Stimulated activated CD8-positive, alpha-beta memory T cell treated with anti-CD3 and anti-CD28 coated beads, Interleukin-7, amount 100 ng/mL, for 48 hours (primary cell): ENCODE measurements at regions not wholly inside any gene's neighbourhood (a gene's known extent, or its start where the extent isn't known, plus 50 kb on each side); places are given as distances from the start of the nearest gene placed in this dataset.
"Not testable (repeated sequence)": the region's sequence is repeated elsewhere in the genome, so short reads cannot be mapped to it uniquely, and the experiment has no call there.

Source experiments
- DNase-seq, 2 donors: peaks; one replicate each; pipeline ENCODE4 v3.0.0-alpha.2; 2020; ENCODE audit warnings: low read depth in 1 of 2; ENCODE audit errors: extremely low read depth in 1 of 2

GRCh38 chr11:71182791-71183677, 69.3 kb downstream of the SHANK2 start:
- no peak for DNase-seq

- DNase-seq = no peak
These were observed 70.8 kb downstream of the SHANK2 start for GRCh38 chr11:71181566-71181965.

- no peak for DNase-seq
These were observed 71.5 kb downstream of the SHANK2 start for GRCh38 chr11:71180694-71181470.

- no peak for DNase-seq
These were observed 72.3 kb downstream of the SHANK2 start for GRCh38 chr11:71179877-71180605.

- DNase-seq = no peak
These were observed 74.3 kb downstream of the SHANK2 start for GRCh38 chr11:71178076-71178475.

GRCh38 chr11:71176812-71177211, 75.6 kb downstream of the SHANK2 start:
- DNase-seq = no peak

- DNase-seq = no peak
These were observed 78.7 kb downstream of the SHANK2 start for GRCh38 chr11:71173709-71174108.

- no peak for DNase-seq
These were observed 79.7 kb downstream of the SHANK2 start for GRCh38 chr11:71172680-71173079.

- no peak for DNase-seq
These were observed 80.8 kb downstream of the SHANK2 start for GRCh38 chr11:71171576-71171975.

- no peak for DNase-seq
These were observed 81.6 kb downstream of the SHANK2 start for GRCh38 chr11:71170624-71171423.

GRCh38 chr11:71169313-71169712, 83.1 kb downstream of the SHANK2 start:
- no peak for DNase-seq

- DNase-seq = not testable (repeated sequence)
These were observed 84.6 kb downstream of the SHANK2 start for GRCh38 chr11:71167814-71168213.

- no peak for DNase-seq
These were observed 86.6 kb downstream of the SHANK2 start for GRCh38 chr11:71165771-71166170.

- no peak for DNase-seq
These were observed 87.8 kb downstream of the SHANK2 start for GRCh38 chr11:71164621-71165020.

- no peak for DNase-seq
These were observed 88.2 kb downstream of the SHANK2 start for GRCh38 chr11:71164186-71164585.

GRCh38 chr11:71163371-71163770, 89.0 kb downstream of the SHANK2 start:
- DNase-seq = no peak

- DNase-seq = no peak
These were observed 93.4 kb downstream of the SHANK2 start for GRCh38 chr11:71158936-71159335.

GRCh38 chr11:71157676-71158075, 94.7 kb downstream of the SHANK2 start:
- DNase-seq = not testable (repeated sequence)

GRCh38 chr11:71156301-71156700, 96.1 kb downstream of the SHANK2 start:
- DNase-seq = no peak

- DNase-seq = no peak
These were observed 96.5 kb downstream of the SHANK2 start for GRCh38 chr11:71155846-71156245.
